Osteoblast (primary cell): ENCODE measurements at regions not wholly inside any gene's neighbourhood (a gene's known extent, or its start where the extent isn't known, plus 50 kb on each side); places are given as distances from the start of the nearest gene placed in this dataset.

ENCODE experiments used
- DNase-seq: peaks from one replicate; pipeline ENCODE4 v3.0.0; 2011; ENCODE audit warnings: low spot score, mixed read lengths; ENCODE audit not compliant: insufficient read length; ENCODE audit errors: missing footprints
- H2AFZ ChIP-seq: 2 replicates; pipeline ENCODE4 v1.6.0; 2011; ENCODE audit warnings: mild to moderate bottlenecking, low read length
- H3K27ac ChIP-seq: 2 replicates; pipeline ENCODE4 v1.5.1; 2011; ENCODE audit warnings: mild to moderate bottlenecking, low read depth, low read length, moderate library complexity
- H3K27me3 ChIP-seq: 2 replicates; pipeline ENCODE4 v1.6.0; 2012; ENCODE audit warnings: mild to moderate bottlenecking, control low read depth, inconsistent platforms, low read length, moderate library complexity; ENCODE audit not compliant: insufficient read depth
- H3K36me3 ChIP-seq: 2 replicates; pipeline ENCODE4 v1.5.1; 2011; ENCODE audit warnings: mild to moderate bottlenecking, low read length, control low read depth, moderate library complexity; ENCODE audit not compliant: insufficient read depth
- H3K4me1 ChIP-seq: 2 replicates; pipeline ENCODE4 v1.5.1; 2011; ENCODE audit warnings: mild to moderate bottlenecking, low read length, control low read depth, moderate library complexity; ENCODE audit not compliant: insufficient read depth
- H3K4me2 ChIP-seq: 2 replicates; pipeline ENCODE4 v1.6.0; 2011; ENCODE audit warnings: mild to moderate bottlenecking, low read length; ENCODE audit not compliant: insufficient read depth
- H3K4me3 ChIP-seq: fragments of 200-600 bp; sonication (generic); 3 replicates; pipeline ENCODE4 v1.5.1; 2012; ENCODE audit warnings: mild to moderate bottlenecking, low read length, inconsistent platforms; ENCODE audit not compliant: insufficient read depth
- H3K79me2 ChIP-seq: 2 replicates; pipeline ENCODE4 v1.6.0; 2012; ENCODE audit warnings: mild to moderate bottlenecking, low read length, control low read depth, inconsistent platforms; ENCODE audit not compliant: insufficient read depth
- H3K9me3 ChIP-seq: 2 replicates; pipeline ENCODE4 v1.5.1; 2011; ENCODE audit warnings: low read depth, low read length, control low read depth
- H4K20me1 ChIP-seq: 2 replicates; pipeline ENCODE4 v1.6.0; 2012; ENCODE audit warnings: mild to moderate bottlenecking, low read length, control low read depth; ENCODE audit not compliant: insufficient read depth
- CTCF ChIP-seq: IDR thresholded peaks from 2 replicates; pipeline ENCODE4 v1.5.1; 2011; ENCODE audit warnings: mild to moderate bottlenecking, low read depth, low read length, moderate library complexity; ENCODE audit errors: extremely low read depth

GRCh38 chr16:9479008-9479407 lies 387.6 kb downstream of the HAPSTR1 start:
- Histone ChIP-seq H4K20me1 (no peaks in the 10 kb centered on the region), H3K27ac (no peak overlapping the region)
- no peak for DNase-seq

GRCh38 chr16:9480503-9480902 lies 389.1 kb downstream of the HAPSTR1 start:
- Histone ChIP-seq H3K4me2 (no peak overlapping the region), H2AFZ (no peak overlapping the region), H3K4me1 (no peaks in the 10 kb centered on the region), H3K9me3 (no peaks in the 10 kb centered on the region), H3K36me3 (no peaks in the 10 kb centered on the region), H3K27ac (no peak overlapping the region), H3K27me3 (no peaks in the 10 kb centered on the region), H4K20me1 (no peaks in the 10 kb centered on the region), H3K4me3 (no peak overlapping the region), H3K79me2 (no peaks in the 10 kb centered on the region)
- no peak for TF ChIP-seq CTCF
- no peak for DNase-seq

More at GRCh38 chr16:9479008-9479407, 387.6 kb downstream of the HAPSTR1 start:
- TF ChIP-seq CTCF, result no peak
- Histone ChIP-seq H3K27me3 (no peaks in the 10 kb centered on the region), H3K4me1 (no peaks in the 10 kb centered on the region), H2AFZ (no peak overlapping the region), H3K79me2 (no peaks in the 10 kb centered on the region), H3K36me3 (no peaks in the 10 kb centered on the region), H3K4me3 (no peak overlapping the region), H3K9me3 (no peaks in the 10 kb centered on the region), H3K4me2 (no peak overlapping the region)

GRCh38 chr16:9481747-9482730 lies 390.6 kb downstream of the HAPSTR1 start:
- Histone ChIP-seq H3K4me3 (no peak overlapping the region), H3K36me3 (no peaks in the 10 kb centered on the region), H2AFZ (no peak overlapping the region), H3K27me3 (no peaks in the 10 kb centered on the region), H3K79me2 (no peaks in the 10 kb centered on the region), H4K20me1 (no peaks in the 10 kb centered on the region), H3K4me1 (no peaks in the 10 kb centered on the region), H3K4me2 (no peak overlapping the region), H3K9me3 (no peaks in the 10 kb centered on the region), H3K27ac (no peak overlapping the region)
- TF ChIP-seq CTCF, result no peak
- DNase-seq, result no peak

GRCh38 chr16:9484426-9484825 lies 393.0 kb downstream of the HAPSTR1 start:
- no peak overlapping the region for H3K27ac ChIP-seq
- H4K20me1 ChIP-seq, result no peaks in the 10 kb centered on the region
- H3K9me3 ChIP-seq, result no peaks in the 10 kb centered on the region
- H3K4me2 ChIP-seq, result no peak overlapping the region
- H3K36me3 ChIP-seq, result no peaks in the 10 kb centered on the region
- H3K4me3 ChIP-seq, result no peak overlapping the region
- TF ChIP-seq CTCF, result no peak
- H3K27me3 ChIP-seq, result no peaks in the 10 kb centered on the region
- H3K4me1 ChIP-seq, result no peaks in the 10 kb centered on the region
- H3K79me2 ChIP-seq, result no peaks in the 10 kb centered on the region
- no peak overlapping the region for H2AFZ ChIP-seq
- DNase-seq, result no peak
